ENCODE measurements at regions not wholly inside any gene's neighbourhood (a gene's known extent, or its start where the extent isn't known, plus 50 kb on each side); places are given as distances from the start of the nearest gene placed in this dataset.

- Histone ChIP-seq H3K4me1 (ENCODE audit: control insufficient read depth in 1 of 2, insufficient read depth in 2 of 2, low read length in 2 of 2) (peaks cover 0 to 11% of the 10 kb centered on the region in 2 experiments; a peak in 1 of 4 replicates), H2AFZ (ENCODE audit: low read depth, low read length, poor library complexity, severe bottlenecking) (peak overlapping the region; percentile 40), H3K9me2 (ENCODE audit: insufficient read depth) (no peaks in the 10 kb centered on the region), H3K27me3 (ENCODE audit: insufficient read depth, low read length) (no peaks in the 10 kb centered on the region), H3K27ac (ENCODE audit: low read depth, low read length) (no peak overlapping the region), H3K9me3 (ENCODE audit: control insufficient read depth in 1 of 2, insufficient read depth in 1 of 2, low read depth in 1 of 2, low read length in 2 of 2) (no peaks in the 10 kb centered on the region), H3K36me3 (ENCODE audit: control insufficient read depth in 1 of 2, insufficient read depth in 2 of 2, low read length in 2 of 2) (no peaks in the 10 kb centered on the region), H3K79me2 (ENCODE audit: insufficient read depth, low read length) (no peaks in the 10 kb centered on the region), H4K20me1 (ENCODE audit: insufficient read depth) (no peaks in the 10 kb centered on the region), H3K4me2 (ENCODE audit: low read length) (no peak overlapping the region), H3K4me3 (replicated peaks in 1 of 2; ENCODE audit: low read depth in 1 of 2, low read length in 2 of 2) (no peak overlapping the region), H3K9ac (ENCODE audit: low read length) (no peak overlapping the region)
- TF ChIP-seq CBX3 (IDR thresholded peaks at IDR 0.05; ENCODE audit: low read depth) (no peak), JUND (IDR thresholded peaks at IDR 0.05) (no peak), ZBTB33 (IDR thresholded peaks at IDR 0.05; ENCODE audit: extremely low read depth, insufficient replicate concordance, low read length) (no peak), FOSL1 (IDR thresholded peaks at IDR 0.05; ENCODE audit: low read depth) (no peak), EZH2 (IDR thresholded peaks at IDR 0.05) (no peak), RAD21 (IDR thresholded peaks at IDR 0.05; ENCODE audit: low read depth) (no peak), MAX (IDR thresholded peaks at IDR 0.05) (no peak), ELF1 (IDR thresholded peaks at IDR 0.05; ENCODE audit: borderline replicate concordance, low read depth) (no peak), SP1 (IDR thresholded peaks at IDR 0.05; ENCODE audit: low read depth) (no peak), YY1 (IDR thresholded peaks at IDR 0.05; ENCODE audit: extremely low read depth, insufficient replicate concordance, low read depth, low read length) (no peak), TCF7L2 (IDR thresholded peaks at IDR 0.05; ENCODE audit: borderline replicate concordance, extremely low read depth, insufficient read depth, insufficient read length) (no peak), ATF3 (IDR thresholded peaks at IDR 0.05) (no peak), CTCF (IDR thresholded peaks at IDR 0.05 in 2 of 3, conservative IDR thresholded peaks at IDR 0.05 in 1 of 3; ENCODE audit: borderline replicate concordance in 1 of 3, insufficient read depth in 1 of 3, low read depth in 2 of 3, low read length in 2 of 3) (no peak), REST (IDR thresholded peaks at IDR 0.05; ENCODE audit: low read depth) (no peak), CEBPB (IDR thresholded peaks at IDR 0.05; ENCODE audit: low read depth) (no peak), EZH2phosphoT487 (IDR thresholded peaks at IDR 0.05; ENCODE audit: borderline replicate concordance) (no peak), POLR2AphosphoS5 (IDR thresholded peaks at IDR 0.05; ENCODE audit: low read depth, low read length) (no peak), ZFX (IDR thresholded peaks at IDR 0.05) (no peak), SIN3A (IDR thresholded peaks at IDR 0.05; ENCODE audit: low read depth) (no peak), EGR1 (IDR thresholded peaks at IDR 0.05; ENCODE audit: low read depth) (no peak)
- intact Hi-C loops (cut with micrococcal nuclease), result no loop called here
- DNase-seq (ENCODE audit: low read depth, low spot score) (no peak), ATAC-seq (no peak)
- RAD21 ChIA-PET (ENCODE audit: low non-redundant PET in 1 of 2, low total read pairs in 2 of 2, uncharacterized antibody in 2 of 2, unreplicated experiment in 2 of 2), result no interaction called here
- POLR2A ChIA-PET, result no interaction called here
- CTCF ChIA-PET, result no interaction called here
- no TSS peak for BruUV-seq (replicated peaks)
Observed at GRCh38 chr4:80135702-80136058, 61.6 kb upstream of the PRDM8 start.
